ENCODE measurements at regions not wholly inside any gene's neighbourhood (a gene's known extent, or its start where the extent isn't known, plus 50 kb on each side); places are given as distances from the start of the nearest gene placed in this dataset.

GRCh38 chr7:145584401-145584800 lies 532.2 kb upstream of the CNTNAP2 start (continued):
- TF ChIP-seq RAD51 (IDR thresholded peaks at IDR 0.05): no peak
- no peak for TF ChIP-seq JUNB (IDR thresholded peaks at IDR 0.05)
- no peak for TF ChIP-seq STAT1 (conservative IDR thresholded peaks at IDR 0.05)
- TF ChIP-seq HSF1 (IDR thresholded peaks at IDR 0.05; ENCODE audit: low read depth, low read length): no peak
- TF ChIP-seq ZNF687 (IDR thresholded peaks at IDR 0.05): no peak
- no peak for TF ChIP-seq KLF5 (IDR thresholded peaks at IDR 0.05; ENCODE audit: partially characterized antibody)
- TF ChIP-seq TAF1 (IDR thresholded peaks at IDR 0.05; ENCODE audit: borderline replicate concordance, low read depth, low read length): no peak
- no peak for TF ChIP-seq RELB (IDR thresholded peaks at IDR 0.05; ENCODE audit: low read depth)
- TF ChIP-seq ZBTB33 (IDR thresholded peaks at IDR 0.05): no peak
- TF ChIP-seq TCF12 (IDR thresholded peaks at IDR 0.05; ENCODE audit: low read depth, low read length): no peak
- no peak for TF ChIP-seq TARDBP (IDR thresholded peaks at IDR 0.05; ENCODE audit: borderline replicate concordance)
